Parathyroid adenoma (tissue), 2 donors: ENCODE measurements at regions not wholly inside any gene's neighbourhood (a gene's known extent, or its start where the extent isn't known, plus 50 kb on each side); places are given as distances from the start of the nearest gene placed in this dataset.

ENCODE experiments used
- H2AFZ ChIP-seq: fragments of 300-600 bp; sonication (generic); one replicate; pipeline ENCODE4 v1.7.0; 2017; ENCODE audit warnings: antibody characterized with exemption, mild to moderate bottlenecking
- H3K27ac ChIP-seq: fragments of 300-600 bp; sonication (generic); one replicate; pipeline ENCODE4 v1.7.0; 2017
- H3K27me3 ChIP-seq: fragments of 300-600 bp; sonication (generic); one replicate; pipeline ENCODE4 v1.7.0; 2017; ENCODE audit warnings: low read length; ENCODE audit not compliant: control insufficient read depth, insufficient read depth
- H3K36me3 ChIP-seq: fragments of 300-600 bp; sonication (generic); one replicate; pipeline ENCODE4 v1.7.0; 2017; ENCODE audit warnings: low read length; ENCODE audit not compliant: control insufficient read depth, insufficient read depth
- H3K4me1 ChIP-seq: fragments of 300-600 bp; sonication (generic); one replicate; pipeline ENCODE4 v1.7.0; 2017; ENCODE audit warnings: control low read depth
- H3K4me2 ChIP-seq: fragments of 300-600 bp; sonication (generic); one replicate; pipeline ENCODE4 v1.7.0; 2017; ENCODE audit warnings: low read length
- H3K4me3 ChIP-seq: fragments of 300-600 bp; sonication (generic); one replicate; pipeline ENCODE4 v1.7.0; 2017; ENCODE audit warnings: low read depth, low read length
- H3K79me2 ChIP-seq: fragments of 300-600 bp; sonication (generic); one replicate; pipeline ENCODE4 v1.7.0; 2017; ENCODE audit warnings: control low read depth
- H3K9ac ChIP-seq: fragments of 300-600 bp; sonication (generic); one replicate; pipeline ENCODE4 v1.7.0; 2017; ENCODE audit warnings: mild to moderate bottlenecking
- H3K9me3 ChIP-seq: fragments of 300-600 bp; sonication (generic); one replicate; pipeline ENCODE4 v1.7.0; 2017; ENCODE audit warnings: low read length; ENCODE audit not compliant: control insufficient read depth
- CTCF ChIP-seq: fragments of 300-600 bp; sonication (generic); IDR thresholded peaks from one replicate; pipeline ENCODE4 v1.7.0; 2017; ENCODE audit warnings: antibody characterized with exemption, mild to moderate bottlenecking
- donor health status: primary hyperparathyroidism.

- Histone ChIP-seq H3K79me2 (no peaks in the 10 kb centered on the region), H3K27ac (no peak overlapping the region), H3K4me3 (no peak overlapping the region), H3K9ac (no peak overlapping the region), H3K4me1 (no peaks in the 10 kb centered on the region), H2AFZ (no peak overlapping the region), H3K4me2 (no peak overlapping the region), H3K27me3 (no peaks in the 10 kb centered on the region), H3K9me3 (no peaks in the 10 kb centered on the region), H3K36me3 (no peaks in the 10 kb centered on the region)
- TF ChIP-seq CTCF = no peak
These were observed 707.6 kb upstream of the FAM98A start for GRCh38 chr2:34306745-34307144.

- no peaks in the 10 kb centered on the region for H3K9me3 ChIP-seq
- H3K4me1 ChIP-seq = no peaks in the 10 kb centered on the region
- no peak overlapping the region for H3K27ac ChIP-seq
- H2AFZ ChIP-seq = no peak overlapping the region
- H3K36me3 ChIP-seq = no peaks in the 10 kb centered on the region
- H3K27me3 ChIP-seq = no peaks in the 10 kb centered on the region
- no peak for TF ChIP-seq CTCF
- no peak overlapping the region for H3K9ac ChIP-seq
- H3K4me2 ChIP-seq = no peak overlapping the region
- H3K4me3 ChIP-seq = no peak overlapping the region
- H3K79me2 ChIP-seq = no peaks in the 10 kb centered on the region
These were observed 706.5 kb upstream of the FAM98A start for GRCh38 chr2:34305587-34305986.

- H3K4me3 ChIP-seq = no peak overlapping the region
- no peak overlapping the region for H2AFZ ChIP-seq
- no peaks in the 10 kb centered on the region for H3K36me3 ChIP-seq
- H3K4me2 ChIP-seq = no peak overlapping the region
- no peak for TF ChIP-seq CTCF
- no peaks in the 10 kb centered on the region for H3K9me3 ChIP-seq
- H3K27me3 ChIP-seq = no peaks in the 10 kb centered on the region
- H3K27ac ChIP-seq = no peak overlapping the region
- H3K79me2 ChIP-seq = no peaks in the 10 kb centered on the region
- H3K9ac ChIP-seq = no peak overlapping the region
- H3K4me1 ChIP-seq = no peaks in the 10 kb centered on the region
These were observed 695.9 kb upstream of the FAM98A start for GRCh38 chr2:34294961-34295360.

GRCh38 chr2:34291076-34291475, 692.0 kb upstream of the FAM98A start:
- H3K36me3 ChIP-seq = no peaks in the 10 kb centered on the region
- no peaks in the 10 kb centered on the region for H3K79me2 ChIP-seq
- no peak overlapping the region for H3K4me2 ChIP-seq
- H3K9ac ChIP-seq = no peak overlapping the region
- TF ChIP-seq CTCF = no peak
- no peaks in the 10 kb centered on the region for H3K9me3 ChIP-seq
- no peaks in the 10 kb centered on the region for H3K27me3 ChIP-seq
- H2AFZ ChIP-seq = no peak overlapping the region
- H3K4me3 ChIP-seq = no peak overlapping the region
- no peaks in the 10 kb centered on the region for H3K4me1 ChIP-seq
- H3K27ac ChIP-seq = no peak overlapping the region

GRCh38 chr2:34288016-34288415, 688.9 kb upstream of the FAM98A start:
- Histone ChIP-seq H3K4me1 (no peaks in the 10 kb centered on the region), H3K27me3 (no peaks in the 10 kb centered on the region), H3K4me3 (no peak overlapping the region)

More at GRCh38 chr2:34288016-34288415, 688.9 kb upstream of the FAM98A start:
- Histone ChIP-seq H3K27ac (no peak overlapping the region), H3K9me3 (no peaks in the 10 kb centered on the region), H3K9ac (no peak overlapping the region), H2AFZ (no peak overlapping the region), H3K79me2 (no peaks in the 10 kb centered on the region), H3K36me3 (no peaks in the 10 kb centered on the region), H3K4me2 (no peak overlapping the region)
- TF ChIP-seq CTCF = no peak
